K562 (cell line): ENCODE measurements at regions not wholly inside any gene's neighbourhood (a gene's known extent, or its start where the extent isn't known, plus 50 kb on each side); places are given as distances from the start of the nearest gene placed in this dataset.

Source experiments
- ATAC-seq: fragments of 200-7000 bp; cut with Tn5 transposase; 3 replicates; pipeline ENCODE4 v1.9.1; 2020; ENCODE audit warnings: moderate library complexity
- BruUV-seq: library from RNA; stranded (reverse); fragments of 400-500 nt; replicated peaks from 2 replicates; lab custom pipeline; 2021; lab: Mats Ljungman, UMichigan
- CTCF ChIA-PET: fragments of 300-600 bp; formaldehyde crosslinking; extraction: SDS; loops from one replicate; lab custom pipeline; 2021; ENCODE audit warnings: low intra/inter-chr PET ratio; lab: Yijun Ruan, JAX
- POLR2A ChIA-PET: fragments of 300-600, 350-650 bp; sonication (Branson Sonifier 250); formaldehyde crosslinking; extraction: SDS; loops from one replicate; lab custom pipeline; 2021; ENCODE audit warnings: antibody characterized with exemption, inconsistent platforms; lab: Yijun Ruan, JAX
- DNase-seq, 4 experiments: peaks; one replicate each; pipeline versions ENCODE4 v3.0.0 to v3.0.0-alpha.2; 2011 to 2018; ENCODE audit warnings: low spot score in 3 of 4, mixed read lengths in 3 of 4; ENCODE audit errors: extremely low read depth in 1 of 4
- FAIRE-seq: peaks from 2 replicates; lab custom pipeline; 2011; peaks lifted over from hg19 to GRCh38; lab: Jason Lieb, UNC
- H2AFZ ChIP-seq: 2 replicates; pipeline ENCODE4 v1.6.0; 2011; ENCODE audit warnings: low read depth, low read length, control low read depth, inconsistent platforms
- H3K27ac ChIP-seq: fragments of 200-600 bp; 3 replicates; pipeline ENCODE4 v1.8.0; 2011; ENCODE audit warnings: low read depth, mild to moderate bottlenecking, control low read depth, inconsistent platforms, low read length, moderate library complexity, mixed read lengths; ENCODE audit errors: extremely low read depth
- H3K27me3 ChIP-seq, 2 experiments: fragments of 300-600 bp in 1 of 2; 2 replicates in 1 of 2; 3 replicates in 1 of 2; pipeline versions ENCODE4 v1.6.0 to v1.8.0; 2011; ENCODE audit warnings: inconsistent platforms in 2 of 2, low read length in 2 of 2, mild to moderate bottlenecking in 1 of 2, mixed read lengths in 1 of 2, moderate library complexity in 1 of 2; ENCODE audit not compliant: control insufficient read depth in 2 of 2, insufficient read depth in 2 of 2
- H3K36me3 ChIP-seq: fragments of 300-600 bp; 3 replicates; pipeline ENCODE4 v1.8.0; 2011; ENCODE audit warnings: mild to moderate bottlenecking, low read length, inconsistent platforms; ENCODE audit not compliant: control insufficient read depth, insufficient read depth
- H3K4me1 ChIP-seq, 2 experiments: fragments of 200-600 bp in 1 of 2; replicated peaks in 1 of 2; 2 replicates in 1 of 2; 3 replicates in 1 of 2; pipeline versions ENCODE4 v1.5.1 to v1.8.0; 2011; ENCODE audit warnings: inconsistent platforms in 2 of 2, low read length in 2 of 2, mild to moderate bottlenecking in 1 of 2, mixed read lengths in 1 of 2, moderate library complexity in 1 of 2; ENCODE audit not compliant: control insufficient read depth in 2 of 2, insufficient read depth in 2 of 2
- H3K4me2 ChIP-seq: 2 replicates; pipeline ENCODE4 v1.6.1; 2011; ENCODE audit warnings: low read length, control low read depth, inconsistent platforms, mixed read lengths; ENCODE audit not compliant: insufficient read depth
- H3K4me3 ChIP-seq: fragments of 200-600 bp; sonication (generic), shearing (Covaris generic); 2 replicates; pipeline ENCODE4 v1.5.1; 2016; ENCODE audit warnings: control low read depth, inconsistent platforms
- H3K79me2 ChIP-seq: fragments of 200-600 bp; 3 replicates; pipeline ENCODE4 v1.8.0; 2011; ENCODE audit warnings: low read length, inconsistent platforms; ENCODE audit not compliant: control insufficient read depth, insufficient read depth
- H3K9ac ChIP-seq, 2 experiments: 2 replicates each; pipeline versions ENCODE4 v1.6.0 to v1.6.1; 2011; ENCODE audit warnings: low read depth in 2 of 2, low read length in 2 of 2, control low read depth in 1 of 2, inconsistent platforms in 1 of 2, mild to moderate bottlenecking in 1 of 2, mixed read lengths in 1 of 2; ENCODE audit not compliant: insufficient read depth in 1 of 2
- H3K9me1 ChIP-seq: one replicate; pipeline ENCODE4 v1.6.0; 2011; ENCODE audit warnings: inconsistent platforms, mild to moderate bottlenecking, low read length, moderate library complexity; ENCODE audit not compliant: control insufficient read depth, insufficient read depth
- H3K9me3 ChIP-seq: replicated peaks from 2 replicates; pipeline ENCODE4 v1.5.1; 2011; ENCODE audit warnings: low read depth, low read length, inconsistent platforms; ENCODE audit not compliant: control insufficient read depth, insufficient read depth
- H4K20me1 ChIP-seq: replicated peaks from 2 replicates; pipeline ENCODE4 v1.6.1; 2011; ENCODE audit warnings: low read length, inconsistent platforms, mixed read lengths; ENCODE audit not compliant: control insufficient read depth, insufficient read depth
- CTBP1 ChIP-seq: fragments of 450-650 bp; IDR thresholded peaks from 2 replicates; pipeline ENCODE4 v1.6.1; 2016; ENCODE audit warnings: borderline replicate concordance
- MECOM ChIP-seq: fragments of 250-450 bp; sonication (Bioruptor Pico); IDR thresholded peaks from 2 replicates; pipeline ENCODE4 v1.8.0; 2022; ENCODE audit warnings: inconsistent platforms
- SRSF1 ChIP-seq: fragments of 200-400 bp; formaldehyde crosslinking; IDR thresholded peaks from 2 replicates; pipeline ENCODE4 v1.6.1; 2017; ENCODE audit warnings: mild to moderate bottlenecking, low read depth, low read length, moderate library complexity
- ZNF384 ChIP-seq: IDR thresholded peaks from 2 replicates; pipeline ENCODE4 v1.6.1; 2012; ENCODE audit warnings: low read depth, low read length, improper control_type of control experiment
- ZZZ3 ChIP-seq: fragments of 450-650 bp; IDR thresholded peaks from 2 replicates; pipeline ENCODE4 v1.6.1; 2016; ENCODE audit warnings: antibody characterized with exemption, mild to moderate bottlenecking, moderate library complexity
- WGBS: fragments of 100-300 bp; shearing (Covaris generic); methylation state at CpG from one replicate; pipeline ENCODE4 v1.1.6; 2016; ENCODE audit warnings: low coverage, mixed read lengths; ENCODE audit not compliant: insufficient coverage; ENCODE audit errors: missing lambda C conversion rate; 5-methylcytosine and 5-hydroxymethylcytosine counted together
- in situ Hi-C: fragments of 300-500 bp; cut with MboI; formaldehyde crosslinking; loops from 4 replicates; pipeline ENCODE4 v1.15.0; 2018; ENCODE audit warnings: inconsistent platforms, mixed read lengths
- intact Hi-C: fragments of 100-400 bp; cut with micrococcal nuclease; formaldehyde crosslinking; loops from 2 replicates; pipeline ENCODE4 v1.14.2; 2022
- TF ChIP-seq, protein P1 (sequence below): fragments of 250-450 bp; sonication (Bioruptor Pico); IDR thresholded peaks from 2 replicates; pipeline ENCODE4 v1.5.0; 2021; ENCODE audit warnings: mild to moderate bottlenecking, moderate library complexity
- TF ChIP-seq, protein P2 (sequence below): IDR thresholded peaks from 2 replicates; pipeline ENCODE4 v1.6.1; 2014; ENCODE audit warnings: antibody characterized with exemption

- 0% methylated on average over 9 of the region's 10 CpGs for WGBS
- Histone ChIP-seq H3K9me1 (no peaks in the 10 kb centered on the region), H3K36me3 (no peaks in the 10 kb centered on the region), H3K9ac (no peak overlapping the region), H3K4me3 (no peak overlapping the region), H3K27ac (no peak overlapping the region), H3K27me3 (no peaks in the 10 kb centered on the region), H3K4me2 (no peak overlapping the region), H3K79me2 (no peaks in the 10 kb centered on the region), H4K20me1 (no peaks in the 10 kb centered on the region), H3K9me3 (no peaks in the 10 kb centered on the region), H2AFZ (no peak overlapping the region), H3K4me1 (no peaks in the 10 kb centered on the region)
- FAIRE-seq, result no peak
- in situ Hi-C loops (no loop called here), intact Hi-C loops (no loop called here)
- no TSS peak for BruUV-seq
- CTCF ChIA-PET, result no interaction called here
- ATAC-seq, result no peak
- DNase-seq, result no peak
- POLR2A ChIA-PET, result no interaction called here
- TF ChIP-seq, protein P1, sequence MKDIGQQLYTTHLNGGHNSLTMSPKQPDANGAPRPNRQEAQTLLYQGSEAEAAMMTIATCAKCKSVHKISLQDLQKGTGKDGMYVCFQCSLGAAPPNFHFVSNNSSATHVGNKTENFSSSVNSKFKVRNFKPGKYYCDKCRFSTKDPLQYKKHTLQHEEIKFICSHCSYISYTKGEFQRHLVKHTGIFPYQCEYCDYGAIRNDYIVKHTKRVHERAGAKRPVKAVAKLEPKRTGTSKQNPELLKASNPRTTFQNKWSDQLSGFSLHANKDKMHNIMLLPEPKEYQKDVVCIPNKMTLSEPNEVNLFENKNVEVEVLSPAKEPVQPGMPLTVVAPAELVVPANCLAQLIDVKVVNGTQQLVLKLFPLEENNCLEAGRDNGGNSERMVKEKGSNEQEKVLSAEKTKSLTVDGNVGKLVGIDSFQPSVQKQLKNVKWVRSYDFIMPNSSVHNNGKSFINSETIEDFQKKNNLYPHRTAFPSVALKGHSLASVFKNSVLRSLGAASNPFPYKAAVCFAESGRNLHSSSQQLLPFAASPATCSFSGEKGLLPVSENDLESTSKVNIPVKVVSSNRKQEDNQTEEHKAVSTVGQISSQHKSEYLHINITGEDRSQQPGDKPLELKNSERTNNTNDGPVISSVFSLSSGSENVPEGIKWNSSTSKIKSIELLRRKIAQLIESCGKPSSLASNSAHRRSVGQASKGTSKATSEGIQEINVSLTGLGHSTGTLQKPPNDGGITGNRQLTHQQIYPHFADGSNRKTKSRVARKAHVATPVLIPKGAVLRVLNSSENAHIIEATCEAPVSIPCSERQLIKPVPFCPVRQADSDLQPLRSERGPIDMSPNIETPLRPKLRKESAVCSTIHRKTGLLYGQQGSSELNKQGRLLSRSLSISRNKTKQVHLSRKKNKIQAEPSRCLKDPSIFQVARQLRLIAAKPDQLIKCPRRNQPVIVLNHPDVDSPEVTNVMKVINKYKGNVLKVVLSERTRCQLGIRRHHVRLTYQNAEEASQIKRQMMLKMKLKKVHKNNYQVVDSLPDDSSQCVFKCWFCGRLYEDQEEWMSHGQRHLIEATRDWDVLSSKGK (CRISPR knock-in tag), result no peak
- TF ChIP-seq CTBP1 (no peak), MECOM (no peak), ZZZ3 (no peak), SRSF1 (no peak), ZNF384 (no peak)
- TF ChIP-seq, protein P2, sequence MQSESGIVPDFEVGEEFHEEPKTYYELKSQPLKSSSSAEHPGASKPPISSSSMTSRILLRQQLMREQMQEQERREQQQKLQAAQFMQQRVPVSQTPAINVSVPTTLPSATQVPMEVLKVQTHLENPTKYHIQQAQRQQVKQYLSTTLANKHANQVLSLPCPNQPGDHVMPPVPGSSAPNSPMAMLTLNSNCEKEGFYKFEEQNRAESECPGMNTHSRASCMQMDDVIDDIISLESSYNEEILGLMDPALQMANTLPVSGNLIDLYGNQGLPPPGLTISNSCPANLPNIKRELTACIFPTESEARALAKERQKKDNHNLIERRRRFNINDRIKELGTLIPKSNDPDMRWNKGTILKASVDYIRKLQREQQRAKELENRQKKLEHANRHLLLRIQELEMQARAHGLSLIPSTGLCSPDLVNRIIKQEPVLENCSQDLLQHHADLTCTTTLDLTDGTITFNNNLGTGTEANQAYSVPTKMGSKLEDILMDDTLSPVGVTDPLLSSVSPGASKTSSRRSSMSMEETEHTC, result no peak
- TF ChIP-seq, all 486 proteins: peak for 0
These were observed 263.1 kb upstream of the RGMB start for GRCh38 chr5:98510143-98510985.
